ENCODE measurements at regions not wholly inside any gene's neighbourhood (a gene's known extent, or its start where the extent isn't known, plus 50 kb on each side); places are given as distances from the start of the nearest gene placed in this dataset.

- no peak for TF ChIP-seq CTCF (IDR thresholded peaks at IDR 0.05)
- TF ChIP-seq POLR2A (IDR thresholded peaks at IDR 0.05), result no peak
Observed at GRCh38 chr3:55197021-55197420, 269.2 kb upstream of the LRTM1 start.
